ENCODE measurements at regions not wholly inside any gene's neighbourhood (a gene's known extent, or its start where the extent isn't known, plus 50 kb on each side); places are given as distances from the start of the nearest gene placed in this dataset.

DNA sequence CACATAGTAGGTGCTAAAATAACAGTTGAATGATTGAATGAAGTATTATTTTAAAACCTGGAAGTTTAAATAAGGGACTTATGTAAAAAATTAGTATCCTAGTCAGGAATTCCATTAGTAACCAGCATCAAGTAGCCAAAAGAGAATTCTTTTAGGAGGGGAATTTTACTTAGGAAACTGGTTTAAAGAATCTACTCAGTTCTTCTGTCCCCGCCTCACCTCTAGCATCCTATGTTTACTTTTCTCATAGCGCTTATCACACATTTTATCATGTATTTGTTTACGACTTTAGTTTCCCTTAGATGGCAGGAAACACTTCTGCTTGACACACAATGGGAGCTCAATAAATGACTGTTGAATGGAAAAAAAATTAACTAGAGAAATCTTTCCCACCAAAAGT, 229.0 kb downstream of the KLF5 start:
- no peak overlapping the region for H3K4me3 ChIP-seq (ENCODE audit: low read depth, low read length)
- DNase-seq (ENCODE audit: low read depth) = no peak
- TF ChIP-seq, protein P1, sequence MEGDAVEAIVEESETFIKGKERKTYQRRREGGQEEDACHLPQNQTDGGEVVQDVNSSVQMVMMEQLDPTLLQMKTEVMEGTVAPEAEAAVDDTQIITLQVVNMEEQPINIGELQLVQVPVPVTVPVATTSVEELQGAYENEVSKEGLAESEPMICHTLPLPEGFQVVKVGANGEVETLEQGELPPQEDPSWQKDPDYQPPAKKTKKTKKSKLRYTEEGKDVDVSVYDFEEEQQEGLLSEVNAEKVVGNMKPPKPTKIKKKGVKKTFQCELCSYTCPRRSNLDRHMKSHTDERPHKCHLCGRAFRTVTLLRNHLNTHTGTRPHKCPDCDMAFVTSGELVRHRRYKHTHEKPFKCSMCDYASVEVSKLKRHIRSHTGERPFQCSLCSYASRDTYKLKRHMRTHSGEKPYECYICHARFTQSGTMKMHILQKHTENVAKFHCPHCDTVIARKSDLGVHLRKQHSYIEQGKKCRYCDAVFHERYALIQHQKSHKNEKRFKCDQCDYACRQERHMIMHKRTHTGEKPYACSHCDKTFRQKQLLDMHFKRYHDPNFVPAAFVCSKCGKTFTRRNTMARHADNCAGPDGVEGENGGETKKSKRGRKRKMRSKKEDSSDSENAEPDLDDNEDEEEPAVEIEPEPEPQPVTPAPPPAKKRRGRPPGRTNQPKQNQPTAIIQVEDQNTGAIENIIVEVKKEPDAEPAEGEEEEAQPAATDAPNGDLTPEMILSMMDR (IDR thresholded peaks at IDR 0.05; ENCODE audit: insufficient read depth, low read depth, low read length, missing control alignments) = no peak

DNA sequence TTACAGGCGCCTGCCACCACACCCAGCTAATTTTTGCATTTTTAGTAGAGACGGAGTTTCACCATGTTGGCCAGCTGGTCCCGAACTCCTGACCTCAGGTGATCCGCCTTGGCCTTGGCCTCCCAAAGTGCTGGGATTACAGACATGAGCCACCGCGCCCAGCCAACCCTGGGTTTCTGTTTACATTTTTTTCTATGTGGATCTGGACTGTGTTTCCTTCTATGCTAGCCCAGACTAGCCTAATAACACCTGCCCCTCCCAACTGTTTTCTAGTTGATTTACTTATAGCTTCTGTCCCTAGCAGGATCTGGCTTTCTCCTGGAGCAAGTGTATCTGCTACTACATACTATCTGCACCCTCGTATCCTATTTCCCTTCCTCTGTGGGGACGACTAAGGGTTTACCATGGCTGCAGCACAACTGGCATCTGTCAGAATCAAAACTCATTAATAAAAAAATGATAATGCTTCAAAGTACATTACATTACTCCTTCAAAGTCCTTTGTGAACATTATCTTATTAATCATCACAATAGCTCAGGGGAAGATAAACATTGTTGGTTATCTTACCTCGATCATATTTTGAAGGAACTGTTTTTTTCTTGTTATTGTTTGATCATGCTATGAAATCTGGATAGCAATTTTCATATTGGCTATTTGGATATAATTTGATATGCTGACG, 228.3 kb downstream of the KLF5 start:
- TF ChIP-seq, protein P1 (IDR thresholded peaks at IDR 0.05; ENCODE audit: insufficient read depth, low read depth, low read length, missing control alignments) = no peak
- no peak overlapping the region for H3K4me3 ChIP-seq (ENCODE audit: low read depth, low read length)
- DNase-seq (ENCODE audit: low read depth) = no peak

DNA sequence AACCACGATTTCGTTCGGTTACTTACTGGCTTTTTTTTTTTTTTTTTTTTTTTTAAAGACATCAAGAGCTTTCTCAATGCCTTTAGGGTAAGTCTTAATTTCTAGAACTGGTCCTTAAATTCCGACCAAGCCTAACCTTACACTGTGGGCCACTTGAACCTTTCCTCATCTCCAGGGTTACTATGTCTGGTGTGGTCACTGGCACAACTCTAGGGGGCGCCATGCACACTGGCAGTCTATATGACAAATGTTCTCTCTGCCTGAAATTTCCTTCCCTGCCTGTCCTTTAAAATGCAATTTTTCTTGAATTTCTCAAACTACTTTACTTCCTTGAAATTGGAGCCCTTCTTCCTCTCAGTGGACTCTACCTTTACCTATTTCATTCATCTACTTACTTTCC, 227.4 kb downstream of the KLF5 start:
- no peak for DNase-seq (ENCODE audit: low read depth)
- H3K4me3 ChIP-seq (ENCODE audit: low read depth, low read length) = no peak overlapping the region
- TF ChIP-seq, protein P1 (IDR thresholded peaks at IDR 0.05; ENCODE audit: insufficient read depth, low read depth, low read length, missing control alignments) = no peak

DNA sequence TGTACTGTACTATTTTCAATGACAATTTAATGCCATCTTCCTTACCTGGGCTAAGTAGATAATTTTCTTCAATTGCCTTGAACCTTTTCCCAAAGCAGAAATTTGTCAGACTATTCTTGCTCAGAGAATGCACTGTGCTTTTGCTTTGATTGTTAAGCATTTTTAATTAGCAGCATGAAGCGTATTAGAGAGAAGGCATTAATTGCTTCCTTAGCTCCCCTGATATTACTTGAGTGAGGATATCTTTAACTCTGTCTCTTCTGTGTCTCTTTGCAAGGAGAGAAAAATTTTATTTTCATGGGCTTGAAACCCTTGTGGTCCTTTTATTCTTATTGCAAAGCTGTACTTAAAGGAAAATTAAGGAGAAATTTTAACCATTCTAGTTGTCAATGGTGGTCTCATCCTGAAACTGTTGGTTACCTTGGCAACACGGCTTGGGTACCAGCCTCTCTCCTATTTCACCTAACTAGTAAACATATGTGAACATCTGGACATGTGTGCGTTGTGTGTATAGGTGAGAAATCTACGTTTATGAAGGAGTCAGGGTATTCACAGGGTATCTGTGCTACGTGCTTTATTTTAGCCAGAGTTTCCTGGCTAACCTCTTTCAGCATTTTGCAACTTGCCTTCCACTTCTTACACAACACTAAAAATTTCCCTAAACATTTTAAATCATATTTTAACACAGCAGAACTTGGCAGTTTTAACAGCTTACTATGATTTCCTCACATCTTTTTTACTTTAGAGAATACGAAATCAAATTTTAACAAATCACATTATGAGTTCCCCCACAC, 225.5 kb downstream of the KLF5 start:
- DNase-seq (ENCODE audit: low read depth) = no peak
- no peak overlapping the region for H3K4me3 ChIP-seq (ENCODE audit: low read depth, low read length)
- TF ChIP-seq, protein P1 (IDR thresholded peaks at IDR 0.05; ENCODE audit: insufficient read depth, low read depth, low read length, missing control alignments) = no peak

DNA sequence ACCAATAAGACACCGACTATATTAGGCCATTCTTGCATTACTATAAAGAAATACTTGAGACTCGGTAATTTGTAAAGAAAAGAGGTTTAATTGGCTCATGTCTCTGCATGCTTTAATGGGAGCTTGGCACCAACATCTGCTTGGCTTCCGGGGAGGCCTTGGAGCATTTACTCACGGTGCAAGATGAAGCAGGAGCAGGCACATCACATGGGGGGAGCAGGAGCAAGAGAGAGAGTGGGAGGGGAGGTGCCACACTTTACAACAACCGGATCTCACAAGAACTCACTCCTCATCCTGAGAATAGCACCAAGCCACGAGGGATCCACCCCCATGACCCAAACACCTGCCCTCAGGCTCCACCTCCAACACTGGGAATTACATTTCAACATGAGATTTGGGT, 224.8 kb downstream of the KLF5 start:
- TF ChIP-seq, protein P1 (IDR thresholded peaks at IDR 0.05; ENCODE audit: insufficient read depth, low read depth, low read length, missing control alignments) = no peak
- H3K4me3 ChIP-seq (ENCODE audit: low read depth, low read length) = no peak overlapping the region
- no peak for DNase-seq (ENCODE audit: low read depth)

DNA sequence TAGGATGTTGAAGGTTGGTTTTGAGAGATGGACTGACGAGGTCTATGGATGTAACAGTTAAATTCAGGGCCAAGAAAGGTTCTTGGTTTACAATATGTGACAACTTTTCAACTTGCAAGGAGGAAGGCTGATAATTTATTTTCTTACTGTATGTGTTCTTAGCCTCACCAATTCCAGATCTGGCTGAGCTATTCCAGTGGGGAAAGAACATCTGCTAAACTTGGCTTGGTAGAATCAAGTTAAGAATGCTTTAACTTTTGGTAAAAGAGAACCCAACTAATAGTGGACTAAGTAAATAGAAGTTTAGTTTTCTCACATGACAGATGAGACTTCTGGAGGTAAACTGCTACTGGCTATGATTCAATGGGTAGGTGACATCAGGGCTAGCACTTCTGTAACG, 222.9 kb downstream of the KLF5 start:
- TF ChIP-seq, protein P1 (IDR thresholded peaks at IDR 0.05; ENCODE audit: insufficient read depth, low read depth, low read length, missing control alignments) = no peak
- H3K4me3 ChIP-seq (ENCODE audit: low read depth, low read length) = no peak overlapping the region
- DNase-seq (ENCODE audit: low read depth) = no peak

Data from GM12865 (cell line).